CD4-positive, alpha-beta memory T cell (primary cell): ENCODE measurements at regions not wholly inside any gene's neighbourhood (a gene's known extent, or its start where the extent isn't known, plus 50 kb on each side); places are given as distances from the start of the nearest gene placed in this dataset.

Source experiments
- CTCF ChIA-PET: fragments of 350-600 bp; sonication (Branson Sonifier 250); formaldehyde crosslinking; loops from one replicate; lab custom pipeline; 2021; ENCODE audit warnings: inconsistent platforms; ENCODE audit not compliant: partially characterized antibody; lab: Charles Lee
- POLR2A ChIA-PET: fragments of 350-600 bp; sonication (Branson Sonifier 250); formaldehyde crosslinking; loops from one replicate; lab custom pipeline; 2021; ENCODE audit not compliant: partially characterized antibody; lab: Charles Lee
- DNase-seq, 5 donors: peaks; one replicate each; pipeline versions ENCODE4 v3.0.0 to v3.0.0-alpha.2; 2020 to 2022; ENCODE audit warnings: mixed read lengths in 1 of 5
- H3K27ac ChIP-seq: one replicate; pipeline ENCODE4 v1.7.0; 2013; ENCODE audit warnings: low read depth, low read length
- H3K27me3 ChIP-seq: 2 replicates; pipeline ENCODE4 v1.7.0; 2013; ENCODE audit warnings: mild to moderate bottlenecking, low read length, moderate library complexity; ENCODE audit not compliant: insufficient read depth
- H3K36me3 ChIP-seq: 2 replicates; pipeline ENCODE4 v1.7.0; 2013; ENCODE audit warnings: mild to moderate bottlenecking, low read length, moderate library complexity; ENCODE audit not compliant: insufficient read depth
- H3K4me1 ChIP-seq: 2 replicates; pipeline ENCODE4 v1.7.0; 2013; ENCODE audit warnings: mild to moderate bottlenecking, low read length, moderate library complexity; ENCODE audit not compliant: insufficient read depth
- H3K4me3 ChIP-seq, 2 donors: one replicate each; pipeline ENCODE4 v1.7.0; 2013; ENCODE audit warnings: low read length in 2 of 2, mild to moderate bottlenecking in 1 of 2
- H3K9me3 ChIP-seq, 2 donors: one replicate each; pipeline ENCODE4 v1.7.0; 2013; ENCODE audit warnings: low read length in 2 of 2, control low read depth in 1 of 2; ENCODE audit not compliant: control insufficient read depth in 1 of 2
- H3K27ac Mint-ChIP-seq, 7 donors: one replicate each; pipeline ENCODE4 v1.8.0; 2020 to 2021; ENCODE audit warnings: mixed read lengths in 7 of 7, mild to moderate bottlenecking in 6 of 7, inconsistent platforms in 3 of 7, moderate library complexity in 3 of 7
- H3K27me3 Mint-ChIP-seq, 2 donors: one replicate each; pipeline ENCODE4 v1.8.0; 2020 to 2021; ENCODE audit warnings: mixed read lengths in 2 of 2
- H3K36me3 Mint-ChIP-seq, 2 donors: one replicate each; pipeline ENCODE4 v1.8.0; 2020 to 2021; ENCODE audit warnings: mixed read lengths in 2 of 2, inconsistent platforms in 1 of 2, mild to moderate bottlenecking in 1 of 2
- H3K4me1 Mint-ChIP-seq, 4 donors: one replicate each; pipeline ENCODE4 v1.8.0; 2020 to 2021; ENCODE audit warnings: mixed read lengths in 4 of 4, mild to moderate bottlenecking in 1 of 4
- H3K4me3 Mint-ChIP-seq, 8 donors: one replicate each; pipeline ENCODE4 v1.8.0; 2020 to 2021; ENCODE audit warnings: mixed read lengths in 8 of 8, mild to moderate bottlenecking in 7 of 8, moderate library complexity in 6 of 8, inconsistent platforms in 3 of 8
- H3K9me3 Mint-ChIP-seq, 8 donors: one replicate each; pipeline ENCODE4 v1.8.0; 2020 to 2021; ENCODE audit warnings: mixed read lengths in 8 of 8, mild to moderate bottlenecking in 5 of 8, inconsistent platforms in 3 of 8, moderate library complexity in 1 of 8
- intact Hi-C: fragments of 100-400 bp; cut with micrococcal nuclease; formaldehyde crosslinking; loops from one replicate; pipeline ENCODE4 v1.15.1; 2023

DNA sequence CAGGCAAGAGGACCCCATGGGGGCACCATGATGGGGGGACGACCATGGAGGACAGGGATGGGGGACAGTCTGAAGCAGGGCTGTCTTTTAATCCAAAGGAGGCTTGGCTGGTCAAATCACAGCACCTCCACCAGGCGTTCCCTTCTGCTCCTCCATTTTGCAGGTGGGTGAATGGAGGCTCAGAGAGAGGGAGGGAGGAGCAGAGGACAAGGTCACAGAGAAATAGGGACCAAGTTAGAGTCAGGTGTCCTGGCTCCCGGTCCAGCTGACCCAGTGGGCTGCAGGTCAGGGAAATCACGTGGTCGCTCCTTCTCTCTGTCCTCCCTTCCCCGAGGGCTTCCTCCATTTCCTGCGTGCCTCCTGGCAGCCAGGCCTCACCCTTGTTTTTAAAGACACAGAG is 156.4 kb upstream of the SMIM23 start:
- POLR2A ChIA-PET: no interaction called here
- CTCF ChIA-PET: no interaction called here
- no peaks in the 10 kb centered on the region for H3K9me3 Mint-ChIP-seq
- DNase-seq: no peak
- H3K4me1 Mint-ChIP-seq: no peaks in the 10 kb centered on the region
- no peak overlapping the region for H3K4me3 Mint-ChIP-seq
- no peaks in the 10 kb centered on the region for H3K27me3 ChIP-seq
- H3K27me3 Mint-ChIP-seq: peaks cover 6 to 12% of the 10 kb centered on the region in 2 donors
- H3K4me3 ChIP-seq: no peak overlapping the region
- no peaks in the 10 kb centered on the region for H3K4me1 ChIP-seq
- H3K9me3 ChIP-seq: no peaks in the 10 kb centered on the region
- no peak overlapping the region for H3K27ac Mint-ChIP-seq
- intact Hi-C loops: no loop called here
- H3K36me3 Mint-ChIP-seq: no peaks in the 10 kb centered on the region
- H3K36me3 ChIP-seq: no peaks in the 10 kb centered on the region
- no peak overlapping the region for H3K27ac ChIP-seq

- Mint-ChIP-seq H3K4me3 (no peak overlapping the region), H3K4me1 (no peaks in the 10 kb centered on the region), H3K27me3 (peaks cover 6 to 15% of the 10 kb centered on the region in 2 donors), H3K27ac (no peak overlapping the region), H3K9me3 (no peaks in the 10 kb centered on the region), H3K36me3 (no peaks in the 10 kb centered on the region)
- POLR2A ChIA-PET: no interaction called here
- Histone ChIP-seq H3K36me3 (no peaks in the 10 kb centered on the region), H3K27me3 (no peaks in the 10 kb centered on the region), H3K9me3 (no peaks in the 10 kb centered on the region), H3K4me1 (no peaks in the 10 kb centered on the region), H3K4me3 (no peak overlapping the region), H3K27ac (no peak overlapping the region)
- no peak for DNase-seq
- intact Hi-C loops: no loop called here
- CTCF ChIA-PET: no interaction called here
These were observed 155.8 kb upstream of the SMIM23 start for GRCh38 chr5:171629628-171630349.

DNA sequence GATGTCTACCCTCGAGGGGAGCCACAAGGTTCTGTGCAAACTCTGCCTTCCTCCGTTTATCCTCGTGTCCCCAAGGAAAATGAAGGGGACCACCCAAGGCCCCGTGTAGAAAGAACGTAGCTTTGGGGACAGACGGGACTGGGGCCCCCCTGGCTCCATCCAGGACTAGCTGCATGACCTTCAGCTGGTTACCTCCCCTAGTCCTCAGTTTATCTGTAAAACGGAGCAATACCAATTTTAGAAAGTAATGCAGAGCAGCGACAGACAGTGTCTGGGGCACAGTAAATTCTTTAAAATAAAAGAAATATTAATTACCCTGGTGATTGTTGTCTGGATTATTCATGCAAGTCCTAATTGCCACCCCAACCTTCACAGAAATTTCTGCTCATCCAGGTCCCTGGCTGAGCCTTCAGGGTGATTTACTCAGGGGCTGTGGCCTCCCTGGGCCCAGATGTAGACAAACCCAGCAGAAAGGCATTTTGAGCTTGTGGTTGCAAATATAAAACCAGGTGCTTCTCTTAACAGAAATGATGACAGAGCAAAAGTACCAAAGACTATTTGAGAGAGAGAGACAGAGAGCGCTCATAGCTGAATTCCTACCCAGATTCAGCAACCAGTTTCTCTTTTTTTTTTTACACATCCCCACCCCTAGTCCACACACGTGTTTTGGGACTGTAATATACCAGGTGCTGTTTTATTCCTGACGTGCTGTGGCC is 155.1 kb upstream of the SMIM23 start:
- CTCF ChIA-PET: no interaction called here
- peaks cover 6 to 15% of the 10 kb centered on the region in 2 donors for H3K27me3 Mint-ChIP-seq
- H3K9me3 ChIP-seq: no peaks in the 10 kb centered on the region
- no peak overlapping the region for H3K27ac ChIP-seq
- DNase-seq: no peak
- intact Hi-C loops: no loop called here
- no peaks in the 10 kb centered on the region for H3K4me1 ChIP-seq
- H3K27ac Mint-ChIP-seq: no peak overlapping the region
- H3K27me3 ChIP-seq: no peaks in the 10 kb centered on the region
- no peak overlapping the region for H3K4me3 Mint-ChIP-seq
- POLR2A ChIA-PET: no interaction called here
- H3K36me3 ChIP-seq: no peaks in the 10 kb centered on the region
- H3K9me3 Mint-ChIP-seq: no peaks in the 10 kb centered on the region
- no peaks in the 10 kb centered on the region for H3K36me3 Mint-ChIP-seq
- H3K4me3 ChIP-seq: no peak overlapping the region
- no peaks in the 10 kb centered on the region for H3K4me1 Mint-ChIP-seq

DNA sequence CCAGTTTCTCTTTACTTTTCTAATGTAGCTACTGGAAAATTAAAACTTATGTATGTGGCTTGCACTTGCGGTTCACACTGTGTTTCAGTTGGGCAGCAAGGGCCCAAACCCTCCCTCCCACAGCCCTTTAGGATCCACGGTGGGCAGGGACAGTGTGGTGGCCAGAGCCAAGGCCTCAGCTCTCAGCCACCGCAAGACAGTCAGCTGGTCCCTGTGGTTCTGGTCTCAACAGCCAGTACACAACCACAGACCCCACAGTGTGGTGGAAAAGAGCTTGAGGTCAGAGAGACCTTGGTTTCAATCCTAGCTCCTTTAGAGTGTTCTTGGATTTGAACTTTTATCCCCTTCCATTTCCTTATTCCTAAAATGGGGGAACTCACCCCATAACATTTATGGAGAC is 153.0 kb upstream of the SMIM23 start:
- no peak for DNase-seq
- Mint-ChIP-seq H3K27me3 (peaks cover 9 to 16% of the 10 kb centered on the region in 2 donors), H3K27ac (no peak overlapping the region), H3K36me3 (no peaks in the 10 kb centered on the region), H3K4me1 (no peaks in the 10 kb centered on the region), H3K9me3 (no peaks in the 10 kb centered on the region), H3K4me3 (no peak overlapping the region)
- no peaks in the 10 kb centered on the region for H3K4me1 ChIP-seq
- CTCF ChIA-PET: no interaction called here
- no peak overlapping the region for H3K4me3 ChIP-seq
- no peaks in the 10 kb centered on the region for H3K27me3 ChIP-seq
- no peaks in the 10 kb centered on the region for H3K9me3 ChIP-seq
- no peaks in the 10 kb centered on the region for H3K36me3 ChIP-seq
- intact Hi-C loops: no loop called here
- no peak overlapping the region for H3K27ac ChIP-seq
- POLR2A ChIA-PET: no interaction called here

GRCh38 chr5:171633776-171634470 is 151.7 kb upstream of the SMIM23 start:
- H3K36me3 ChIP-seq: no peaks in the 10 kb centered on the region
- H3K27me3 ChIP-seq: no peaks in the 10 kb centered on the region
- Mint-ChIP-seq H3K4me1 (no peaks in the 10 kb centered on the region), H3K27ac (no peak overlapping the region), H3K9me3 (no peaks in the 10 kb centered on the region), H3K4me3 (no peak overlapping the region), H3K36me3 (no peaks in the 10 kb centered on the region), H3K27me3 (peaks cover 8 to 16% of the 10 kb centered on the region in 2 donors)
- no peak overlapping the region for H3K27ac ChIP-seq
- H3K4me3 ChIP-seq: no peak overlapping the region
- H3K9me3 ChIP-seq: no peaks in the 10 kb centered on the region
- CTCF ChIA-PET: no interaction called here
- DNase-seq: no peak
- POLR2A ChIA-PET: no interaction called here
- no peaks in the 10 kb centered on the region for H3K4me1 ChIP-seq
- intact Hi-C loops: no loop called here

DNA sequence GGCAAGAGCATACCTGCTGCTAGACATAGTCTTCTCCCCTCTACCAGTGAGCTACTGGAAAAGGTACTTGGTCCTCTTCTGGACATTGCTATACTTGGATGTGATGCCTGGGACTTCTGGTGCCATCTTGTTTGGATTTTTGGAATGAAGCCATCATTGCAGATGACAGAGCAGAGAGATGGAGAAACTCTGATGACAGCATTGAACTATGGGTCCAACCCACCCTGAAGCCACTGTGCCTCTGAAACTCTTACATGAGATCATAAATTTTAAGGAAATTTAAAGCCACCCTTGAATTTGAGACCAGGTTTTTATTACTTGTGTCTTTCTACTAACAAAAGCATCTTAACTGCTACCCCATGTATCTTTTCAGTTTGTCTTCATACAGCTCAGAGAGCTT is 151.1 kb upstream of the SMIM23 start:
- Histone ChIP-seq H3K9me3 (no peaks in the 10 kb centered on the region), H3K27ac (no peak overlapping the region), H3K27me3 (no peaks in the 10 kb centered on the region), H3K4me1 (no peaks in the 10 kb centered on the region), H3K4me3 (no peak overlapping the region), H3K36me3 (no peaks in the 10 kb centered on the region)
- POLR2A ChIA-PET: no interaction called here
- CTCF ChIA-PET: no interaction called here
- Mint-ChIP-seq H3K27ac (no peak overlapping the region), H3K4me3 (no peak overlapping the region), H3K4me1 (no peaks in the 10 kb centered on the region), H3K36me3 (no peaks in the 10 kb centered on the region), H3K9me3 (no peaks in the 10 kb centered on the region), H3K27me3 (peaks cover 8 to 16% of the 10 kb centered on the region in 2 donors)
- no peak for DNase-seq
- intact Hi-C loops: no loop called here

DNA sequence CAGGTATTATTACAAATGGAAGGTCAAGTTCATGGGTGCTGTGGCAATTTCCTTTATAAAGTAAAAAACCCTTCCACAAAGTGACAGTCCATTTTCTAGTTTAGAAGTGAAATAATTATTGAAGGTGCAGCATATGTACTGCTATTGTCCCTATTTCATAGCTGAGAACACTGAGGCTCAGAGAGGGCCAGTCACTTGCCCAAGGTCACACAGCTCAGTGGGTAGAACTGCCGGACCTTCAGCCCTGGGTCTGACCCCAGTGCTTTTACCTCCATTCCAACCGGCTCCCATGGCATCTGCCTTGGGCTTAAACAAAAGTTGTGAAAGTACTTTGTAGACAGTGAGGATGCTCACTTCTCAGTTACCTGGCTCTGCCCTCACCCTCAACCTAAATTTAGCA is 150.6 kb upstream of the SMIM23 start:
- intact Hi-C loops: no loop called here
- H3K27me3 Mint-ChIP-seq: peaks cover 8 to 16% of the 10 kb centered on the region in 2 donors
- POLR2A ChIA-PET: no interaction called here

More for the DNA sequence above, 150.6 kb upstream of the SMIM23 start:
- H3K27me3 ChIP-seq: no peaks in the 10 kb centered on the region
- no peaks in the 10 kb centered on the region for H3K4me1 Mint-ChIP-seq
- no peak for DNase-seq
- H3K27ac ChIP-seq: no peak overlapping the region
- H3K4me3 Mint-ChIP-seq: no peak overlapping the region
- no peak overlapping the region for H3K4me3 ChIP-seq
- H3K9me3 ChIP-seq: no peaks in the 10 kb centered on the region
- H3K36me3 ChIP-seq: no peaks in the 10 kb centered on the region
- H3K36me3 Mint-ChIP-seq: no peaks in the 10 kb centered on the region
- H3K27ac Mint-ChIP-seq: no peak overlapping the region
- no peaks in the 10 kb centered on the region for H3K9me3 Mint-ChIP-seq
- H3K4me1 ChIP-seq: no peaks in the 10 kb centered on the region
- CTCF ChIA-PET: no interaction called here
